Spleen (tissue), 11 donors: ENCODE measurements at regions not wholly inside any gene's neighbourhood (a gene's known extent, or its start where the extent isn't known, plus 50 kb on each side); places are given as distances from the start of the nearest gene placed in this dataset.

Source experiments
- DNase-seq: peaks from one replicate; pipeline ENCODE4 v3.0.0-alpha.2; 2020
- H3K27ac ChIP-seq, 8 donors: fragments of 200-600 bp; sonication (generic) in 7 of 8; 1 replicate in 4 of 8; 2 replicates in 4 of 8; pipeline versions ENCODE4 v1.5.0 to v1.8.0; 2016 to 2021; ENCODE audit warnings: inconsistent platforms in 4 of 8, mild to moderate bottlenecking in 4 of 8, moderate library complexity in 1 of 8
- H3K27me3 ChIP-seq, 7 donors: fragments of 200-600 bp; sonication (generic) in 6 of 7; replicated peaks in 1 of 7; 1 replicate in 4 of 7; 2 replicates in 3 of 7; pipeline versions ENCODE4 v1.5.0 to v1.8.0; 2016 to 2021; ENCODE audit warnings: inconsistent platforms in 3 of 7, mild to moderate bottlenecking in 1 of 7
- H3K36me3 ChIP-seq, 6 donors: fragments of 200-600 bp; sonication (generic) in 5 of 6; 1 replicate in 4 of 6; 2 replicates in 2 of 6; pipeline versions ENCODE4 v1.5.0 to v1.8.0; 2016 to 2021; ENCODE audit warnings: inconsistent platforms in 2 of 6
- H3K4me1 ChIP-seq, 6 donors: fragments of 200-600 bp; sonication (generic) in 5 of 6; 1 replicate in 3 of 6; 2 replicates in 3 of 6; pipeline versions ENCODE4 v1.5.0 to v1.8.0; 2016 to 2021; ENCODE audit warnings: inconsistent platforms in 3 of 6
- H3K4me3 ChIP-seq, 8 donors: fragments of 200-600 bp; sonication (generic) in 7 of 8; 1 replicate in 4 of 8; 2 replicates in 4 of 8; pipeline versions ENCODE4 v1.5.0 to v1.8.0; 2016 to 2021; ENCODE audit warnings: inconsistent platforms in 4 of 8, mild to moderate bottlenecking in 4 of 8, moderate library complexity in 2 of 8
- H3K9me3 ChIP-seq, 8 donors: fragments of 200-600 bp; sonication (generic) in 7 of 8; 1 replicate in 4 of 8; 2 replicates in 4 of 8; pipeline versions ENCODE4 v1.5.0 to v1.8.0; 2016 to 2021; ENCODE audit warnings: inconsistent platforms in 4 of 8
- CTCF ChIP-seq, 11 experiments: fragments of 200-600 bp in 7 of 11; fragments of 450-650 bp in 4 of 11; sonication (generic) in 4 of 11; IDR thresholded peaks in 8 of 11; conservative IDR thresholded peaks in 3 of 11; 1 replicate in 7 of 11; 2 replicates in 4 of 11; pipeline versions ENCODE4 v1.4.0 to v1.8.0; 2016 to 2021; ENCODE audit warnings: antibody characterized with exemption in 11 of 11, inconsistent platforms in 4 of 11, mild to moderate bottlenecking in 1 of 11
- POLR2A ChIP-seq, 3 donors: fragments of 450-650 bp; IDR thresholded peaks; one replicate each; pipeline ENCODE4 v1.5.1; 2017; ENCODE audit warnings: antibody characterized with exemption in 3 of 3, mild to moderate bottlenecking in 1 of 3
- POLR2AphosphoS5 ChIP-seq, 3 donors: sonication (generic); formaldehyde crosslinking; IDR thresholded peaks; one replicate each; pipeline ENCODE4 v1.5.1; 2017; ENCODE audit warnings: antibody characterized with exemption in 3 of 3
- WGBS, 5 donors: extraction: QIAGEN DNeasy Blood & Tissue Kit in 3 of 5; methylation state at CpG; one replicate each; pipeline versions ENCODE4 v1.1.5 to v1.1.7; 2013 to 2018; 5-methylcytosine and 5-hydroxymethylcytosine counted together
- intact Hi-C: fragments of 100-400 bp; cut with DNase I; formaldehyde crosslinking; loops from one replicate; pipeline ENCODE4 v1.15.0; 2023; ENCODE audit warnings: low total_unique reads
- donor health status: healthy with polysubstance abuse.
- donor health status: DM: no; HTN: no; CAD: no; lungs with moderate emphysema.
- donor health status: DM: no; HTN: no; CAD: no.
- donor health status: Bipolar disorder and iron deficiency.
- donor health status: healthy.
- donor health status: DM: no; HTN: no; CAD: no.
- donor health status: DM: yes; HTN: yes; CAD: no.

DNA sequence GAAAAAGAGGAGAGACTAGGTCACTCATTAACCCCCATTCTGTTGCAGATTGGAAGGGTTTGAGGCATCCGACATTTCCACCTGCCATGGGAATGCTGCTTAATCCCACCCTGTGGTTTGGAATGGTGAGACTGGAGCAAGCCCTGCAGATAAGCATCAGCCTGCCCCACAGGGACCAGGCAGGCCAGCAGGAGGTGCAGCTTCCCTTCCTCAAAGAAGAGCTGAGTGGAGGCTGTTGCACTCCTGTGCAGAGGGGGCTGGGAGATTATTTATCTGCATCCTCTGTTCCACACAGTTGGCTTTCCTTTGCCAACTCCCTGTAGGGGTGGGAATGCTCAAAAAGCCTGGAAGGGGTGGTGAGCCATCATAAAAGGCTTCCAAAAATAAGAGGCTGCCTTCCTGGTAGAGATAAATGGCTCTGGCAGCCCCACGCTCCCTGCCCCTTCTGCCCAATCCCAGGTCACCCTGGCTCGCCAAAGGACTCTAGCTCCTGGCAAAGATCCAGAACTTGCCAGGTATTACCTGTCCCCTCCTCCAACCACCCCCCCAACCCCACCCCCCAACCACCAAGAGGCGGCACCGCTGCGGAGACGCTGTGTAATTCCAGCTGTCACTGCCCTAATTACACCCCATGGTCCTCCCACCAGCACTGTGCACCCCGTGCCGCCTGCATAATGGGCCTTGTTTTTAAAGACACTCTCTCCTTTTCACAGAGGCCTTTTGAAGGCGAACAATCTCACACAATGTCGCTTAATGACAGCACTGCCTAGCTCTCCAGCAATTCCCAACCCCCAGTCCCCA, 83.0 kb upstream of the ZC3H12A start:
- DNase-seq, result no peak
- TF ChIP-seq POLR2A (IDR thresholded peaks at IDR 0.05) (no peak), POLR2AphosphoS5 (IDR thresholded peaks at IDR 0.05) (no peak), CTCF (IDR thresholded peaks at IDR 0.05 in 8 of 11, conservative IDR thresholded peaks at IDR 0.05 in 3 of 11) (no peak)
- H3K36me3 ChIP-seq, result no peaks in the 10 kb centered on the region
- H3K4me1 ChIP-seq, result no peaks in the 10 kb centered on the region
- 24 to 32% (median 27%) methylated on average over 11 of the region's 11 CpGs for WGBS, 5 donors
- no peak overlapping the region for H3K27ac ChIP-seq
- peaks cover 0 to 64% (median 11%) of the 10 kb centered on the region in 7 donors for H3K27me3 ChIP-seq
- no peaks in the 10 kb centered on the region for H3K9me3 ChIP-seq
- H3K4me3 ChIP-seq, result no peak overlapping the region
- intact Hi-C loops, result no loop called here

- Histone ChIP-seq H3K4me1 (no peaks in the 10 kb centered on the region), H3K27ac (no peak overlapping the region), H3K27me3 (peaks cover 0 to 71% (median 11%) of the 10 kb centered on the region in 7 donors), H3K9me3 (no peaks in the 10 kb centered on the region), H3K4me3 (no peak overlapping the region), H3K36me3 (no peaks in the 10 kb centered on the region)
- intact Hi-C loops, result no loop called here
- WGBS, 5 donors, result 48 to 81% (median 70%) methylated on average over 5 of the region's 5 CpGs
- TF ChIP-seq POLR2AphosphoS5 (IDR thresholded peaks at IDR 0.05) (no peak), POLR2A (IDR thresholded peaks at IDR 0.05) (no peak), CTCF (IDR thresholded peaks at IDR 0.05 in 8 of 11, conservative IDR thresholded peaks at IDR 0.05 in 3 of 11) (no peak)
- DNase-seq, result no peak
Measured at GRCh38 chr1:37392051-37392450, 82.3 kb upstream of the ZC3H12A start.

- TF ChIP-seq POLR2A (IDR thresholded peaks at IDR 0.05) (no peak), CTCF (IDR thresholded peaks at IDR 0.05 in 8 of 11, conservative IDR thresholded peaks at IDR 0.05 in 3 of 11) (no peak), POLR2AphosphoS5 (IDR thresholded peaks at IDR 0.05) (no peak)
- peaks cover 0 to 82% (median 11%) of the 10 kb centered on the region in 7 donors for H3K27me3 ChIP-seq
- H3K27ac ChIP-seq, result no peak overlapping the region
- no peak for DNase-seq
- intact Hi-C loops, result no loop called here
- no peak overlapping the region for H3K4me3 ChIP-seq
- H3K4me1 ChIP-seq, result no peaks in the 10 kb centered on the region
- WGBS, 5 donors, result 45 to 60% (median 53%) methylated on average over 11 of the region's 11 CpGs
- no peaks in the 10 kb centered on the region for H3K36me3 ChIP-seq
- no peaks in the 10 kb centered on the region for H3K9me3 ChIP-seq
Measured at GRCh38 chr1:37393173-37394120, 80.9 kb upstream of the ZC3H12A start.
